ENCODE measurements at regions not wholly inside any gene's neighbourhood (a gene's known extent, or its start where the extent isn't known, plus 50 kb on each side); places are given as distances from the start of the nearest gene placed in this dataset.

DNA sequence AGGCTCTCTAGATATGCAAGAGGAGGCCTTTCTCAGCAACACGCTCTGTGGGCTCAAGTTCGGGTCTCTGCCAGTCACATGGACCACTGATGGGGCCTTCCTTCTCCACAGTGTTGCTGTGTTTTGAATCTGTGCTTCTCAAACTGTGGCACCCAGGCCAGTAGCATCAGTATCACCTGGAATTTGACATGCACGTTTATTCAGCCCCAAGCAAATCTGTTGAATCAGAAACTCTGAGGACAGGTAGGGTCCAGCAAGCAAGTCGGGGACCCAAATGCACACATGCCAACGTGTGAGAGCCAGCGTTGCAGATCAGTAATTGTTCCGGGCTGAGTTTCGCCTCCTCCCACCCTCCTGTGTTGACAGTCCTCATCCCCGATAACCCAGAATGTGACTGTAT, 502.6 kb downstream of the IRX1 start:
- H3K4me1 ChIP-seq = no peaks in the 10 kb centered on the region
- H3K4me3 ChIP-seq = no peak overlapping the region
- peaks cover 7% of the 10 kb centered on the region for H3K27me3 ChIP-seq
- no peak overlapping the region for H3K27ac ChIP-seq
- H3K36me3 ChIP-seq = no peaks in the 10 kb centered on the region
- TF ChIP-seq POLR2AphosphoS5 (IDR thresholded peaks at IDR 0.05) (no peak), EP300 (IDR thresholded peaks at IDR 0.05) (no peak), POLR2A (IDR thresholded peaks at IDR 0.05) (no peak)
- TF ChIP-seq, protein P1, sequence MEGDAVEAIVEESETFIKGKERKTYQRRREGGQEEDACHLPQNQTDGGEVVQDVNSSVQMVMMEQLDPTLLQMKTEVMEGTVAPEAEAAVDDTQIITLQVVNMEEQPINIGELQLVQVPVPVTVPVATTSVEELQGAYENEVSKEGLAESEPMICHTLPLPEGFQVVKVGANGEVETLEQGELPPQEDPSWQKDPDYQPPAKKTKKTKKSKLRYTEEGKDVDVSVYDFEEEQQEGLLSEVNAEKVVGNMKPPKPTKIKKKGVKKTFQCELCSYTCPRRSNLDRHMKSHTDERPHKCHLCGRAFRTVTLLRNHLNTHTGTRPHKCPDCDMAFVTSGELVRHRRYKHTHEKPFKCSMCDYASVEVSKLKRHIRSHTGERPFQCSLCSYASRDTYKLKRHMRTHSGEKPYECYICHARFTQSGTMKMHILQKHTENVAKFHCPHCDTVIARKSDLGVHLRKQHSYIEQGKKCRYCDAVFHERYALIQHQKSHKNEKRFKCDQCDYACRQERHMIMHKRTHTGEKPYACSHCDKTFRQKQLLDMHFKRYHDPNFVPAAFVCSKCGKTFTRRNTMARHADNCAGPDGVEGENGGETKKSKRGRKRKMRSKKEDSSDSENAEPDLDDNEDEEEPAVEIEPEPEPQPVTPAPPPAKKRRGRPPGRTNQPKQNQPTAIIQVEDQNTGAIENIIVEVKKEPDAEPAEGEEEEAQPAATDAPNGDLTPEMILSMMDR (IDR thresholded peaks at IDR 0.05) = no peak
- no peaks in the 10 kb centered on the region for H3K9me3 ChIP-seq
- WGBS, 2 donors (ENCODE audit: low coverage in 1 of 2) = 76 to 87% methylated on average over 7 to 8 of the region's 9 CpGs
- no peak for ATAC-seq

DNA sequence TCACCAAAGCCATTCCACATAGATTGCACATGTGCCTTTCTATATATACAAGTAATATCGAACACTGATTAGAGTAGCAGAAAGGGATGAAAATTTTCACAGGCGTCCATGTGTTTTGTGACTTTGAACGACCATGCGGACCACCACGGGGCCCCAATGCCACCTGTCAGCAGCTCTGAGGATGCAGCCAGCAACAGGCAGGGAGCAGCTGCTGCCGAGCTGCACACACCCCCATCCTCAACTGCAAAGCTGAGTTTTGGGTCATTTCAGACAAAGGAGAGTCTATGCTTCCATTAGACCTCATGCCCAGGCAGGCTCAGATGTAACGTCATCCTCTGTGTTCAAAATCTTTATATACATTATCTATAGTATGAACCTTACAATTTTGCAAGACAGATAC, 503.8 kb downstream of the IRX1 start:
- Histone ChIP-seq H3K4me1 (no peaks in the 10 kb centered on the region), H3K36me3 (no peaks in the 10 kb centered on the region), H3K4me3 (no peak overlapping the region), H3K27me3 (peaks cover 7% of the 10 kb centered on the region), H3K27ac (no peak overlapping the region), H3K9me3 (no peaks in the 10 kb centered on the region)
- WGBS, 2 donors (ENCODE audit: low coverage in 1 of 2) = 68 to 100% methylated on average over 1 to 6 of the region's 7 CpGs
- TF ChIP-seq POLR2AphosphoS5 (IDR thresholded peaks at IDR 0.05) = no peak
- TF ChIP-seq EP300 (IDR thresholded peaks at IDR 0.05) = no peak
- TF ChIP-seq POLR2A (IDR thresholded peaks at IDR 0.05) = no peak
- TF ChIP-seq, protein P1 (IDR thresholded peaks at IDR 0.05) = no peak
- ATAC-seq = no peak

GRCh38 chr5:4100739-4101138, 505.1 kb downstream of the IRX1 start:
- TF ChIP-seq POLR2AphosphoS5 (IDR thresholded peaks at IDR 0.05) = no peak
- no peaks in the 10 kb centered on the region for H3K36me3 ChIP-seq
- no peaks in the 10 kb centered on the region for H3K9me3 ChIP-seq
- WGBS, 2 donors (ENCODE audit: low coverage in 1 of 2) = 41 to 49% methylated on average over 6 to 14 of the region's 14 CpGs
- no peaks in the 10 kb centered on the region for H3K4me1 ChIP-seq
- peaks cover 11% of the 10 kb centered on the region for H3K27me3 ChIP-seq
- no peak overlapping the region for H3K27ac ChIP-seq
- no peak for ATAC-seq
- no peak overlapping the region for H3K4me3 ChIP-seq

GRCh38 chr5:4101189-4101588, 505.6 kb downstream of the IRX1 start:
- H3K9me3 ChIP-seq = no peaks in the 10 kb centered on the region
- TF ChIP-seq EP300 (IDR thresholded peaks at IDR 0.05) (no peak), POLR2AphosphoS5 (IDR thresholded peaks at IDR 0.05) (no peak), POLR2A (IDR thresholded peaks at IDR 0.05) (no peak)
- TF ChIP-seq, protein P1 (IDR thresholded peaks at IDR 0.05) = no peak
- H3K36me3 ChIP-seq = no peaks in the 10 kb centered on the region
- 76 to 83% methylated on average over 7 to 11 of the region's 12 CpGs for WGBS, 2 donors (ENCODE audit: low coverage in 1 of 2)
- peaks cover 11% of the 10 kb centered on the region for H3K27me3 ChIP-seq
- no peak overlapping the region for H3K4me3 ChIP-seq
- no peak for ATAC-seq
- no peaks in the 10 kb centered on the region for H3K4me1 ChIP-seq
- H3K27ac ChIP-seq = no peak overlapping the region

DNA sequence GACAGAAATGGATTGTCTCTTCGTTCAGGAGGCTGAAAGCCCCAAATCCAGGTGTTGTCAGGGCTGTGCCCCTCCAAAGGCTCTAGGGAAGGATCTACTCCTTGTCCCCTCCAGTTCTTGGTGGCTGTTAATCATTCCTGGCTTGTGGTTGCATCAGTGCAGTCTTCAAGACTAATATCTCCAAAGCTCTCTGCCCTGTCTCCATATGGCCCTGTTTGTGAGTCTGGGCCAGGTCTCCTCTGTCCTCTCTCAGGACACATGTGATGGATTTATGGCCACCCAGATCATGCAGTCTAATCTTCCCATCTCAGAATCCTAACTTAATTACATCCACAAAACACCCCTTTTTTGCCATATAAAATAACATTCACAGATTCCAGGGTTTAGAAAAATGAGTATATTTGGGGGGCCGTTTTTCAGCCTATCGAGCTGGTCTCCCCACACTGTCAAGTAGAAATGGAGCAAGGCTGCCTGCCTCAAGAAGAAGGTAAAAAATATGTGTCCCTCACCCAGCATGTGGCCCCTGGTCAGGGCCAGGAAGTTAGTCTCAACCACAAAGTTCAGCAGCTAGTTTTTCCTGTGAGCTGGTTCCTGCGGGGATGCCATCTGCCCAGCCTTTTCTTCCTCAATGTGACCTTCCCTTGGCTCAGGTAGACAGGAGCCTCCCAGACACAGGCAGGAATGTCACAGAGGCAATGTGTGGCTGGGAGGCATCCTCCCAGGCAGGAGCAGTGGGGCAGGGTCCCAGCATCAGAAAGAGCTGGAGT, 509.4 kb downstream of the IRX1 start:
- H3K27ac ChIP-seq = no peak overlapping the region
- H3K4me3 ChIP-seq = no peak overlapping the region
- WGBS, 2 donors (ENCODE audit: low coverage in 1 of 2) = 59 to 76% methylated on average over 2 to 3 of the region's 4 CpGs
- no peaks in the 10 kb centered on the region for H3K4me1 ChIP-seq
- H3K36me3 ChIP-seq = no peaks in the 10 kb centered on the region
- no peaks in the 10 kb centered on the region for H3K9me3 ChIP-seq
- no peak for TF ChIP-seq POLR2A (IDR thresholded peaks at IDR 0.05)
- TF ChIP-seq EP300 (IDR thresholded peaks at IDR 0.05) = no peak
- no peak for TF ChIP-seq POLR2AphosphoS5 (IDR thresholded peaks at IDR 0.05)
- TF ChIP-seq, protein P1 (IDR thresholded peaks at IDR 0.05) = no peak
- ATAC-seq = no peak
- H3K27me3 ChIP-seq = peaks cover 11% of the 10 kb centered on the region
